ENCODE measurements at regions not wholly inside any gene's neighbourhood (a gene's known extent, or its start where the extent isn't known, plus 50 kb on each side); places are given as distances from the start of the nearest gene placed in this dataset.

- Histone ChIP-seq H3K9me3 (ENCODE audit: low read length) (no peaks in the 10 kb centered on the region), H3K9ac (ENCODE audit: low read length) (no peak overlapping the region), H3F3A (ENCODE audit: low read length, unreplicated experiment) (no peaks in the 10 kb centered on the region), H3K4me3 (ENCODE audit: low read length) (no peak overlapping the region), H3K9me2 (replicated peaks; ENCODE audit: low read length) (no peaks in the 10 kb centered on the region), H4K20me1 (ENCODE audit: low read length) (no peaks in the 10 kb centered on the region), H3K27ac (ENCODE audit: low read length) (no peak overlapping the region), H3K4me2 (ENCODE audit: low read length) (no peak overlapping the region), H3K36me3 (ENCODE audit: low read depth, low read length) (no peaks in the 10 kb centered on the region), H3K4me1 (ENCODE audit: insufficient read depth, low read length) (peaks cover 7% of the 10 kb centered on the region; the same call in 1 of the 2 replicates), H3K27me3 (ENCODE audit: low read length) (no peaks in the 10 kb centered on the region), H3K79me2 (ENCODE audit: low read length) (no peaks in the 10 kb centered on the region), H2AFZ (ENCODE audit: low read length) (no peak overlapping the region)
- no peak for TF ChIP-seq EZH2phosphoT487 (IDR thresholded peaks at IDR 0.05; ENCODE audit: borderline replicate concordance, low read length)
- TF ChIP-seq EZH2 (IDR thresholded peaks at IDR 0.05; ENCODE audit: low read length, unreplicated experiment) = no peak
- TF ChIP-seq CTCF (conservative IDR thresholded peaks at IDR 0.05; ENCODE audit: low read depth, low read length) = no peak
- DNase-seq (no peak), ATAC-seq (no peak)
- ChIA-PET POLR2A (ENCODE audit: unreplicated experiment) (no interaction called here), CTCF (no interaction called here)
- BruUV-seq (replicated peaks) = no TSS peak
- intact Hi-C loops (cut with micrococcal nuclease) = no loop called here
Observed at GRCh38 chr1:87560137-87560536, 231.5 kb downstream of the LMO4 start.

- CTCF ChIA-PET = no interaction called here
- Histone ChIP-seq H3K9ac (ENCODE audit: low read length) (no peak overlapping the region), H3K27ac (ENCODE audit: low read length) (no peak overlapping the region), H3K9me2 (replicated peaks; ENCODE audit: low read length) (no peaks in the 10 kb centered on the region), H3K27me3 (ENCODE audit: low read length) (no peaks in the 10 kb centered on the region), H3F3A (ENCODE audit: low read length, unreplicated experiment) (no peaks in the 10 kb centered on the region), H3K4me3 (ENCODE audit: low read length) (no peak overlapping the region), H3K4me1 (ENCODE audit: insufficient read depth, low read length) (peaks cover 7% of the 10 kb centered on the region; the same call in 1 of the 2 replicates), H2AFZ (ENCODE audit: low read length) (no peak overlapping the region), H3K4me2 (ENCODE audit: low read length) (no peak overlapping the region), H4K20me1 (ENCODE audit: low read length) (no peaks in the 10 kb centered on the region), H3K9me3 (ENCODE audit: low read length) (no peaks in the 10 kb centered on the region), H3K79me2 (ENCODE audit: low read length) (no peaks in the 10 kb centered on the region), H3K36me3 (ENCODE audit: low read depth, low read length) (no peaks in the 10 kb centered on the region)
- no peak for DNase-seq
- POLR2A ChIA-PET (ENCODE audit: unreplicated experiment) = no interaction called here
- intact Hi-C loops (cut with micrococcal nuclease) = no loop called here
- TF ChIP-seq EZH2 (IDR thresholded peaks at IDR 0.05; ENCODE audit: low read length, unreplicated experiment) = no peak
- no peak for TF ChIP-seq EZH2phosphoT487 (IDR thresholded peaks at IDR 0.05; ENCODE audit: borderline replicate concordance, low read length)
- TF ChIP-seq CTCF (conservative IDR thresholded peaks at IDR 0.05; ENCODE audit: low read depth, low read length) = no peak
- ATAC-seq = no peak
- BruUV-seq (replicated peaks) = no TSS peak
Observed at GRCh38 chr1:87560601-87561360, 232.1 kb downstream of the LMO4 start.

GRCh38 chr1:87563211-87563610, 234.5 kb downstream of the LMO4 start:
- intact Hi-C loops (cut with micrococcal nuclease) = no loop called here
- Histone ChIP-seq H3K4me2 (ENCODE audit: low read length) (no peak overlapping the region), H3K4me3 (ENCODE audit: low read length) (no peak overlapping the region), H3K9me3 (ENCODE audit: low read length) (no peaks in the 10 kb centered on the region), H3K4me1 (ENCODE audit: insufficient read depth, low read length) (no peaks in the 10 kb centered on the region), H3K27me3 (ENCODE audit: low read length) (no peaks in the 10 kb centered on the region), H3K9me2 (replicated peaks; ENCODE audit: low read length) (no peaks in the 10 kb centered on the region), H3K36me3 (ENCODE audit: low read depth, low read length) (no peaks in the 10 kb centered on the region), H3K27ac (ENCODE audit: low read length) (no peak overlapping the region), H3F3A (ENCODE audit: low read length, unreplicated experiment) (no peaks in the 10 kb centered on the region), H3K9ac (ENCODE audit: low read length) (no peak overlapping the region), H4K20me1 (ENCODE audit: low read length) (no peaks in the 10 kb centered on the region), H2AFZ (ENCODE audit: low read length) (no peak overlapping the region), H3K79me2 (ENCODE audit: low read length) (no peaks in the 10 kb centered on the region)
- BruUV-seq (replicated peaks) = no TSS peak
- ChIA-PET CTCF (no interaction called here), POLR2A (ENCODE audit: unreplicated experiment) (no interaction called here)
- no peak for TF ChIP-seq CTCF (conservative IDR thresholded peaks at IDR 0.05; ENCODE audit: low read depth, low read length)
- no peak for TF ChIP-seq EZH2 (IDR thresholded peaks at IDR 0.05; ENCODE audit: low read length, unreplicated experiment)
- TF ChIP-seq EZH2phosphoT487 (IDR thresholded peaks at IDR 0.05; ENCODE audit: borderline replicate concordance, low read length) = no peak
- DNase-seq (no peak), ATAC-seq (no peak)

Measured in PC-3 (cell line).